IMR-90 (cell line): ENCODE measurements at regions not wholly inside any gene's neighbourhood (a gene's known extent, or its start where the extent isn't known, plus 50 kb on each side); places are given as distances from the start of the nearest gene placed in this dataset.
"Not testable (repeated sequence)": the region's sequence is repeated elsewhere in the genome, so short reads cannot be mapped to it uniquely, and the experiment has no call there.

Experiments
- ATAC-seq: fragments of 200-7000 bp; cut with Tn5 transposase; 2 replicates; pipeline ENCODE4 v1.9.1; 2020; ENCODE audit warnings: low read depth, mild to moderate bottlenecking, moderate library complexity
- BruUV-seq: library from RNA; stranded (reverse); fragments of 400-500 nt; replicated peaks from 2 replicates; lab custom pipeline; 2021; lab: Mats Ljungman, UMichigan
- CTCF ChIA-PET: fragments of 300-600 bp; formaldehyde crosslinking; extraction: SDS; loops from one replicate; lab custom pipeline; 2021; ENCODE audit warnings: antibody characterized with exemption; lab: Yijun Ruan, JAX
- POLR2A ChIA-PET: fragments of 300-600 bp; sonication (Branson Sonifier 250); formaldehyde crosslinking; loops from one replicate; lab custom pipeline; 2022; ENCODE audit warnings: antibody characterized with exemption; ENCODE audit not compliant: unreplicated experiment; lab: Charles Lee
- DNase-seq: peaks from one replicate; pipeline ENCODE4 v3.0.0; 2013
- H2AFZ ChIP-seq: replicated peaks from 2 replicates; pipeline ENCODE3; 2013; ENCODE audit warnings: low read length, mild to moderate bottlenecking; ENCODE audit not compliant: poor library complexity
- H2AK5ac ChIP-seq: 2 replicates; pipeline ENCODE4 v1.6.1; 2013; ENCODE audit warnings: low read depth, low read length, inconsistent platforms
- H2AK9ac ChIP-seq: replicated peaks from 2 replicates; pipeline ENCODE3; 2013; ENCODE audit warnings: mild to moderate bottlenecking, low read depth, low read length, moderate library complexity; ENCODE audit not compliant: poor library complexity
- H2BK120ac ChIP-seq: 2 replicates; pipeline ENCODE4 v1.6.1; 2013; ENCODE audit warnings: low read depth, low read length, inconsistent platforms
- H2BK15ac ChIP-seq: 3 replicates; pipeline ENCODE4 v1.6.1; 2013; ENCODE audit warnings: low read depth, low read length, inconsistent platforms
- H2BK20ac ChIP-seq: 2 replicates; pipeline ENCODE4 v1.6.1; 2013; ENCODE audit warnings: low read depth, mild to moderate bottlenecking, inconsistent platforms, low read length, moderate library complexity
- H2BK5ac ChIP-seq: 2 replicates; pipeline ENCODE4 v1.6.1; 2013; ENCODE audit warnings: mild to moderate bottlenecking, low read depth, low read length, inconsistent platforms; ENCODE audit not compliant: poor library complexity, severe bottlenecking
- H3K14ac ChIP-seq: replicated peaks from 2 replicates; pipeline ENCODE4 v1.6.1; 2013; ENCODE audit warnings: low read depth, low read length, inconsistent platforms
- H3K18ac ChIP-seq: 2 replicates; pipeline ENCODE4 v1.6.1; 2013; ENCODE audit warnings: low read depth, low read length, control low read depth
- H3K23ac ChIP-seq: 2 replicates; pipeline ENCODE4 v1.6.1; 2013; ENCODE audit warnings: low read depth, low read length, inconsistent platforms
- H3K27ac ChIP-seq: 2 replicates; pipeline ENCODE4 v1.5.1; 2013; ENCODE audit warnings: mild to moderate bottlenecking, control low read depth, low read length; ENCODE audit not compliant: insufficient read depth
- H3K27me3 ChIP-seq: 2 replicates; pipeline ENCODE4 v1.6.1; 2013; ENCODE audit warnings: low read length; ENCODE audit not compliant: control insufficient read depth, insufficient read depth
- H3K36me3 ChIP-seq: 2 replicates; pipeline ENCODE4 v1.6.1; 2013; ENCODE audit warnings: low read length, mixed read lengths; ENCODE audit not compliant: control insufficient read depth, insufficient read depth
- H3K4ac ChIP-seq: 2 replicates; pipeline ENCODE4 v1.6.1; 2013; ENCODE audit warnings: low read depth, low read length, inconsistent platforms
- H3K4me1 ChIP-seq: 2 replicates; pipeline ENCODE4 v1.6.1; 2013; ENCODE audit warnings: low read length, mixed read lengths; ENCODE audit not compliant: control insufficient read depth, insufficient read depth
- H3K4me2 ChIP-seq: 2 replicates; pipeline ENCODE4 v1.6.1; 2013; ENCODE audit warnings: low read depth, mild to moderate bottlenecking, control low read depth, low read length, moderate library complexity
- H3K4me3 ChIP-seq: 2 replicates; pipeline ENCODE4 v1.5.1; 2013; ENCODE audit warnings: low read depth, mild to moderate bottlenecking, control low read depth, low read length, moderate library complexity; ENCODE audit not compliant: insufficient read depth
- H3K56ac ChIP-seq: 2 replicates; pipeline ENCODE4 v1.6.1; 2013; ENCODE audit warnings: low read length, inconsistent platforms; ENCODE audit not compliant: insufficient read depth; ENCODE audit errors: extremely low read depth
- H3K79me1 ChIP-seq, 2 experiments: 2 replicates each; pipeline ENCODE4 v1.6.1; 2013; ENCODE audit warnings: low read length in 2 of 2, inconsistent platforms in 1 of 2, low read depth in 1 of 2
- H3K9ac ChIP-seq: 2 replicates; pipeline ENCODE4 v1.6.1; 2013; ENCODE audit warnings: low read depth, low read length, control low read depth
- H3K9me1 ChIP-seq: 2 replicates; pipeline ENCODE4 v1.6.1; 2013; ENCODE audit warnings: low read length, inconsistent platforms; ENCODE audit not compliant: insufficient read depth
- H3K9me3 ChIP-seq: 2 replicates; pipeline ENCODE4 v1.6.1; 2013; ENCODE audit warnings: low read length; ENCODE audit not compliant: control insufficient read depth, insufficient read depth
- H4K20me1 ChIP-seq: 2 replicates; pipeline ENCODE4 v1.6.1; 2013; ENCODE audit warnings: low read length, inconsistent platforms; ENCODE audit not compliant: insufficient read depth
- H4K5ac ChIP-seq: 2 replicates; pipeline ENCODE4 v1.6.1; 2013; ENCODE audit warnings: mild to moderate bottlenecking, low read depth, low read length, control low read depth
- H4K8ac ChIP-seq, 2 experiments: 2 replicates each; pipeline ENCODE4 v1.6.1; 2013; ENCODE audit warnings: low read depth in 2 of 2, low read length in 2 of 2, control low read depth in 1 of 2, inconsistent platforms in 1 of 2
- H4K91ac ChIP-seq: 2 replicates; pipeline ENCODE4 v1.6.1; 2013; ENCODE audit warnings: low read depth, low read length, inconsistent platforms; ENCODE audit not compliant: insufficient read depth
- WGBS, 2 experiments: methylation state at CpG; one replicate each; pipeline versions ENCODE4 v1.1.5 to v1.1.7; 2013; ENCODE audit warnings: missing lambda C conversion rate in 2 of 2; ENCODE audit not compliant: insufficient read length in 1 of 2; ENCODE audit errors: extremely low coverage in 2 of 2; 5-methylcytosine and 5-hydroxymethylcytosine counted together
- dilution Hi-C: fragments of 300-500 bp; cut with HindIII; formaldehyde crosslinking; loops from one replicate; pipeline ENCODE4 v1.14.3; 2018; ENCODE audit warnings: low sequenced_read_pairs; ENCODE audit not compliant: unreplicated experiment
- in situ Hi-C: fragments of 300-500 bp; cut with MboI; formaldehyde crosslinking; loops from 3 replicates; pipeline ENCODE4 v1.14.3; 2019; ENCODE audit warnings: low sequenced_read_pairs, inconsistent platforms, mixed read lengths
- intact Hi-C: fragments of 100-400 bp; cut with micrococcal nuclease; formaldehyde crosslinking; loops from 2 replicates; pipeline ENCODE4 v1.10.0; 2022

- H3K4me3 ChIP-seq, H2AK5ac ChIP-seq, H3K56ac ChIP-seq, in situ Hi-C loops, H3K4me2 ChIP-seq, H2AFZ ChIP-seq, dilution Hi-C loops, H2BK120ac ChIP-seq, H3K27me3 ChIP-seq, BruUV-seq, CTCF ChIA-PET, H3K79me1 ChIP-seq, H2BK20ac ChIP-seq, ATAC-seq, H3K9me3 ChIP-seq, H4K91ac ChIP-seq, H3K36me3 ChIP-seq, H3K4ac ChIP-seq, H2BK15ac ChIP-seq, H4K5ac ChIP-seq, H4K8ac ChIP-seq, DNase-seq, H4K20me1 ChIP-seq, H3K9ac ChIP-seq, H3K9me1 ChIP-seq, H2BK5ac ChIP-seq, H3K4me1 ChIP-seq, intact Hi-C loops, H2AK9ac ChIP-seq, H3K18ac ChIP-seq, H3K27ac ChIP-seq, H3K14ac ChIP-seq, H3K23ac ChIP-seq: not testable (repeated sequence)
- POLR2A ChIA-PET = interaction anchor here (0.6 kb wide), 1 partner anchor 63 kb away, joined by 9 read pairs; the partner anchor contains the start of gene NBPF20
- WGBS, 2 experiments = no CpG with 5 or more reads among the region's 31 CpGs
Measured at GRCh38 chr1:145488193-145488933, 63.0 kb upstream of the NBPF20 start.

- H3K23ac ChIP-seq, H3K9me1 ChIP-seq, H4K20me1 ChIP-seq, dilution Hi-C loops, H2BK5ac ChIP-seq, H3K9me3 ChIP-seq, H3K4ac ChIP-seq, H3K4me2 ChIP-seq, H2BK120ac ChIP-seq, H2BK15ac ChIP-seq, H3K27ac ChIP-seq, intact Hi-C loops, H2BK20ac ChIP-seq, ATAC-seq, H3K4me3 ChIP-seq, H4K5ac ChIP-seq, CTCF ChIA-PET, H2AK9ac ChIP-seq, H3K9ac ChIP-seq, H3K36me3 ChIP-seq, H3K4me1 ChIP-seq, H2AFZ ChIP-seq, H3K56ac ChIP-seq, H3K18ac ChIP-seq, H3K14ac ChIP-seq, in situ Hi-C loops, POLR2A ChIA-PET, H4K8ac ChIP-seq, H2AK5ac ChIP-seq, H3K27me3 ChIP-seq, H4K91ac ChIP-seq, H3K79me1 ChIP-seq, DNase-seq, BruUV-seq: not testable (repeated sequence)
- no CpG with 5 or more reads among the region's 36 CpGs for WGBS, 2 experiments
Measured at GRCh38 chr1:145487156-145487555, 61.8 kb upstream of the NBPF20 start.
